ENCODE measurements at regions not wholly inside any gene's neighbourhood (a gene's known extent, or its start where the extent isn't known, plus 50 kb on each side); places are given as distances from the start of the nearest gene placed in this dataset.

DNA sequence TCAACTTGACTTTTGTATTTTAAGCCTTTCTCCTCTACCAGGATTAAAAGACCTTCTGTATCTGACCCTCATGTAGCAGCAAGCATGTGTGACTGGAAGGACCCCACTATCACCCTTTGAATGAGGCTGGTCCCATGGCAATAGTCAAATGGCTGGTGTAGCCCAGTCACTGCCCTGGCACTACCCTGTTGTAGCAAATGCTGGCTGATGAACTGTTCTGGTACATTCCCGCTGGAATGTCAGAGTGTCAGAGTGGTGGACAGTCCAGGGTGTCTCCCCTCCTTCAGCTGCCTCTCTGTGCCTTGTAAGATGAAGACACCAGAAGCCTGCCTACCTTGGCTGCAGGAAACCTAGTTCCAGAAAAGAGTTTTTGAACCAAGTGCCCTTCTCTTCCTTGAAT is 115.7 kb downstream of the ACKR3 start:
- Histone ChIP-seq H3K27ac (no peak overlapping the region), H3K9me3 (no peaks in the 10 kb centered on the region), H3K4me1 (no peaks in the 10 kb centered on the region), H3K27me3 (peaks cover 0 to 10% of the 10 kb centered on the region in 2 donors), H3K36me3 (no peaks in the 10 kb centered on the region), H3K4me3 (no peak overlapping the region)
- intact Hi-C loops (cut with DNase I), result no loop called here
- TF ChIP-seq, protein P1, sequence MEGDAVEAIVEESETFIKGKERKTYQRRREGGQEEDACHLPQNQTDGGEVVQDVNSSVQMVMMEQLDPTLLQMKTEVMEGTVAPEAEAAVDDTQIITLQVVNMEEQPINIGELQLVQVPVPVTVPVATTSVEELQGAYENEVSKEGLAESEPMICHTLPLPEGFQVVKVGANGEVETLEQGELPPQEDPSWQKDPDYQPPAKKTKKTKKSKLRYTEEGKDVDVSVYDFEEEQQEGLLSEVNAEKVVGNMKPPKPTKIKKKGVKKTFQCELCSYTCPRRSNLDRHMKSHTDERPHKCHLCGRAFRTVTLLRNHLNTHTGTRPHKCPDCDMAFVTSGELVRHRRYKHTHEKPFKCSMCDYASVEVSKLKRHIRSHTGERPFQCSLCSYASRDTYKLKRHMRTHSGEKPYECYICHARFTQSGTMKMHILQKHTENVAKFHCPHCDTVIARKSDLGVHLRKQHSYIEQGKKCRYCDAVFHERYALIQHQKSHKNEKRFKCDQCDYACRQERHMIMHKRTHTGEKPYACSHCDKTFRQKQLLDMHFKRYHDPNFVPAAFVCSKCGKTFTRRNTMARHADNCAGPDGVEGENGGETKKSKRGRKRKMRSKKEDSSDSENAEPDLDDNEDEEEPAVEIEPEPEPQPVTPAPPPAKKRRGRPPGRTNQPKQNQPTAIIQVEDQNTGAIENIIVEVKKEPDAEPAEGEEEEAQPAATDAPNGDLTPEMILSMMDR (IDR thresholded peaks at IDR 0.05), result no peak
- no peak for ATAC-seq
- DNase-seq, result no peak

DNA sequence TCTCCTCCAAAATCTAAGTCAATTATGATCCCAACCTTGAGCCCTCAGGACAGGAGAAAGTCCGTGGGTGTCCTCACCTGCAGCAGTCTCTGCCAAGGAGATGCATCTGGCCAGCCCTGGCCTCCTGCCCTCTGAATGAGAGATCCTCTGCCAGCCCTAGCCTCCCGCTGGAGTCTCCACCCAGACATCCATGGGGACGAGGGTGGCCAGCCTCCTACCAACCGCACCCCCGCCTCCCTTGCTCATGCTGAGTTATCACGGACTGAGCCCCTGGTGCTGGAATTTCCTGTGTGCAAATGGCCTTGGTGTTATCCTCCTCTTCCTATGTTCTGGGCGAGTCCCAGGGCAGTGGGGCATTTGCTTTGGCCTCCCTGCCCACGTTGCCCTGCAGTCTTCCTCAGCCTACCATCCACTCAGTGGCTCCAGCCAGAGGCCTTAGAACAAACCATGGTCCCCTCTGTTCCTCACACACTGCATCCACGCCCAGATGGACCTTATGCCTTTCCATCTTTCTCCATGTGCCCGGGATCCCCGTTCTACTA is 116.4 kb downstream of the ACKR3 start:
- ATAC-seq, result no peak
- intact Hi-C loops (cut with DNase I), result no loop called here
- TF ChIP-seq, protein P1 (IDR thresholded peaks at IDR 0.05), result no peak
- H3K4me3 ChIP-seq, result no peak overlapping the region
- peaks cover 0 to 10% of the 10 kb centered on the region in 2 donors for H3K27me3 ChIP-seq
- H3K9me3 ChIP-seq, result no peaks in the 10 kb centered on the region
- DNase-seq, result no peak
- H3K27ac ChIP-seq, result no peak overlapping the region
- no peaks in the 10 kb centered on the region for H3K36me3 ChIP-seq
- H3K4me1 ChIP-seq, result no peaks in the 10 kb centered on the region

DNA sequence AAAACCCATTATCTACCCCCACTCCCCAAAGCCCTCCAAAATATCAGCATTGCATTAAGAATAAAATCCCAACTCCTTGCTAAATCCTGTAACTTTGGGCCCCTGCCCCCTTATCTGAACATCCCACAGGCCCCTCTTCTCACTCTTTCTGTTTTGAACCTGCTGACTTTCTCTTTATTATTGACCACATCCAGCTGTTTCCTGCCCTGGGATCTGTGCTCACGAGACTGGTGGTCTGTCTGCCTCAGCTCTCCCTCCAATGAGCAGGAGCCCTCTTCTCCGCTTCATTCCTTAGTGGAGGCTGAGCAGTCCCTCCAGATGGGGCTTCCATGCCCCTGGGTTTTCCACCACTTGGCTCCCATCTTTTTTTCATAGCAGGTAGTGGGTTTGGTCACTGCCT is 116.9 kb downstream of the ACKR3 start:
- H3K27me3 ChIP-seq, result peaks cover 0 to 10% of the 10 kb centered on the region in 2 donors
- no peaks in the 10 kb centered on the region for H3K4me1 ChIP-seq
- TF ChIP-seq, protein P1 (IDR thresholded peaks at IDR 0.05), result no peak
- ATAC-seq, result no peak
- no peak overlapping the region for H3K27ac ChIP-seq
- H3K4me3 ChIP-seq, result no peak overlapping the region
- intact Hi-C loops (cut with DNase I), result no loop called here
- no peak for DNase-seq
- H3K36me3 ChIP-seq, result no peaks in the 10 kb centered on the region
- H3K9me3 ChIP-seq, result no peaks in the 10 kb centered on the region

DNA sequence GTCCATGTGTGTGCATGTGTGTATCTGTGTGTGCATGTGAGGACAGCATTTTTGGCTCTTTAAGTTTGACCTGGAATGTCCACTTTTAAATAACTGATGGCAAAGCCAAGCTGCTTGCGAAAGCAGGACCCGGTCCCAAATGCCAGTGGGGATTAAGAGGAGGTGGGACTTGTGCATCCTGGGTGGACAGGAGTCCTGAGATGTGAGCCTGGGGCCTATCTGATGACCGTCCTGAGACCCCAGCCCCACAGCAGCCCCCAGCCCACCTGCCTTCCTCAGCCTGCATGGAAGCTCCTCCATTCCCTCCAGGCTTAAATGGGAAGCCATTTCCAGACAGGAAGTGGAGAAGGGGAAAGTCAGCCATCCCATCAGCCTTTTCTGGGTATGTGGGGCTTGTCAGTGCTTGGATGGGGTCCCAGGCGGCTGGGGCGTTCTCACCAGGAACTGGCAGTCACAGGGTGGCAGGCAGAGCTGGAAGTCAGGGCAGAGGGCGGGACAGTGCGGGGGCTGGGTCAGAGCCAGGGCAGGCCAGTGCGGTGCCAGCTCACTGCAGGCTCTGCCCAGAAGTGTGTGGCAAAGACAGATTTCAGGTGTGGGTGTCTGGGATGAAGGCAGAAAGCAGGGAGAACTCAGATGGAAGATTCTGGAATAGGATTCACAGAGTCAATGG is 117.8 kb downstream of the ACKR3 start:
- intact Hi-C loops (cut with DNase I), result no loop called here
- no peaks in the 10 kb centered on the region for H3K9me3 ChIP-seq
- no peak overlapping the region for H3K4me3 ChIP-seq
- no peak overlapping the region for H3K27ac ChIP-seq
- ATAC-seq, result no peak
- no peaks in the 10 kb centered on the region for H3K4me1 ChIP-seq
- H3K36me3 ChIP-seq, result no peaks in the 10 kb centered on the region
- no peak for DNase-seq
- TF ChIP-seq, protein P1 (IDR thresholded peaks at IDR 0.05), result no peak
- H3K27me3 ChIP-seq, result peaks cover 0 to 10% of the 10 kb centered on the region in 2 donors

DNA sequence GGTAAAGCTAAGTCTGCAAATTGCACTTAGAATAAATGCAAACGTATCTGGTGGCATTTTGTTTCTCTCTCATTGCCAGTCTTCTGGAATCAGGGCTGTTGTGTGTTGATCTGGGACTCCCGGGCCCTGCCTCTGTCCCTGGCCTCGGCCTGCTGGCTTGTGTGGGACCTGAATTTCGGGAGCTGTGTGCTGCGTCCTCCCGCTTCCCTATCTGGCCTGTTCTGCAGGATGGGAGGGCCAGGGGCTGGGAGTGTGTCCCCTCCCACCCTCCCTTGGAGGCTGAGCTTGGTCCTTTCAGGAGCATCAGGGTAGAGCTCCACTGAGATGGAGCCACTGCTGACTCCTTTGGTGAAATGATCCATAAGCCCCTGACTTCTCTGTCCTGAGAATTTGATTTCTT is 118.5 kb downstream of the ACKR3 start:
- no peaks in the 10 kb centered on the region for H3K36me3 ChIP-seq
- no peak overlapping the region for H3K27ac ChIP-seq
- H3K27me3 ChIP-seq, result peaks cover 0 to 10% of the 10 kb centered on the region in 2 donors
- DNase-seq (no peak), ATAC-seq (no peak)
- no peak overlapping the region for H3K4me3 ChIP-seq
- TF ChIP-seq, protein P1 (IDR thresholded peaks at IDR 0.05), result no peak
- no peaks in the 10 kb centered on the region for H3K9me3 ChIP-seq
- intact Hi-C loops (cut with DNase I), result no loop called here
- no peaks in the 10 kb centered on the region for H3K4me1 ChIP-seq

All from left lung (tissue), 4 donors.